ENCODE measurements at regions not wholly inside any gene's neighbourhood (a gene's known extent, or its start where the extent isn't known, plus 50 kb on each side); places are given as distances from the start of the nearest gene placed in this dataset.

DNA sequence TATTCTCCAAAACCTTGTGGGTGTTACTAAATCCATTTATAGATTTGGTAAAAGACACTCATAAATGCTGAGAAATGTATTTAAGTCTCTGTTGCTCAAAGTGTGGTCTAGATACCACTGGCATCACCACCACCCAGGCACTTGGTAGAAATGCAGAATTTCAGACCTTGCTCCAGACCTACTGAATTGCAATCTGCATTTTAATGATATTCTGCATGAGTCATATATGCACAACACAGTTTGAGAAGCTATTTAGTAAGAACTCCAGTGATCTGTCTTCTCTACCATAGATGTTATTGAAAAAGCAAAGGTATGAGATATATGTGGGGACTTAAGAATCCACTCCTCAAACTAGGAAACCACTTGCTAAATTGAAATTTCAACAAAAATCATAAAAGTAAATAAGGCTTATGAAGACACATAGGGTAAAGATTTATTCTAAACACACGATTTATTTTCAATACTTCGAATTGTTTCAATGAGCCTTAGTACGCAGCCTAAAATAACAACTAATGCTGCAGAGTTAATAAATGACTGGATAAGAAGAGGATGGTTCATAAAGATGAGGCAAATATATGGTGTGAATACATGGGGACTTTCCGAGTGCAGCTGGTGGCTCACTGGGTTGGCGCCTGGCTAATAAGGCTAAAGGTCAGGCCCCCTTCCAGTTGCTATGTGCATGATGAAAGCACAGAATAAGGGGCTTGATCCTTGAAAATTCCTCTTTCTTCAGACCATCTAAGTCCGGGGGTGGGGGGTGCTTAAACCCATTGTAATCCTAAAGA is 813.3 kb downstream of the NR2F2 start:
- TF ChIP-seq OSR1 (CRISPR knock-in tag; IDR thresholded peaks at IDR 0.05) (no peak), RARB (CRISPR knock-in tag; IDR thresholded peaks at IDR 0.05) (no peak), BACH2 (CRISPR knock-in tag; IDR thresholded peaks at IDR 0.05; ENCODE audit: borderline replicate concordance) (no peak)
- no peak for ATAC-seq

DNA sequence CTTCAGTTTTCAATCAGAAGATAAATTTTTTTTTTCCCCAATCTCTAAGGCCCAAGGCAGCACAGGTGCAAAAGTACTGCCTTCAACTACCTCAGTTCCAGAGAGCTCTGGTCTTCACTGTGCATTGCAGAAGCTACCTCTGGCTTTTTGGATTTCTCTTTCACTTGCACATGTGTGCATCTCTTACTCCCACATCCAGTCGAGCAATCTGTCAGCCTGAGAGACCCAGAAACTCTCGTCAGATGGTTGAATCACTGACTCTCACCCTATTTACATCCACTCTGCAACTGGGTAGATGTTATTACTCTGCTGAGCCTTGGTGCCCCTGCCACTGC is 813.8 kb downstream of the NR2F2 start:
- TF ChIP-seq ZNF8 (CRISPR knock-in tag; IDR thresholded peaks at IDR 0.05): no peak
- TF ChIP-seq RARB (CRISPR knock-in tag; IDR thresholded peaks at IDR 0.05): no peak
- no peak for TF ChIP-seq ZNF70 (CRISPR knock-in tag; IDR thresholded peaks at IDR 0.05)
- TF ChIP-seq BACH2 (CRISPR knock-in tag; IDR thresholded peaks at IDR 0.05; ENCODE audit: borderline replicate concordance): no peak
- TF ChIP-seq PPARA (CRISPR knock-in tag; IDR thresholded peaks at IDR 0.05; ENCODE audit: borderline replicate concordance): no peak
- TF ChIP-seq, protein P1, sequence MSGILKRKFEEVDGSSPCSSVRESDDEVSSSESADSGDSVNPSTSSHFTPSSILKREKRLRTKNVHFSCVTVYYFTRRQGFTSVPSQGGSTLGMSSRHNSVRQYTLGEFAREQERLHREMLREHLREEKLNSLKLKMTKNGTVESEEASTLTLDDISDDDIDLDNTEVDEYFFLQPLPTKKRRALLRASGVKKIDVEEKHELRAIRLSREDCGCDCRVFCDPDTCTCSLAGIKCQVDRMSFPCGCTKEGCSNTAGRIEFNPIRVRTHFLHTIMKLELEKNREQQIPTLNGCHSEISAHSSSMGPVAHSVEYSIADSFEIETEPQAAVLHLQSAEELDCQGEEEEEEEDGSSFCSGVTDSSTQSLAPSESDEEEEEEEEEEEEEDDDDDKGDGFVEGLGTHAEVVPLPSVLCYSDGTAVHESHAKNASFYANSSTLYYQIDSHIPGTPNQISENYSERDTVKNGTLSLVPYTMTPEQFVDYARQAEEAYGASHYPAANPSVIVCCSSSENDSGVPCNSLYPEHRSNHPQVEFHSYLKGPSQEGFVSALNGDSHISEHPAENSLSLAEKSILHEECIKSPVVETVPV (CRISPR knock-in tag; IDR thresholded peaks at IDR 0.05): no peak
- no peak for TF ChIP-seq ISL1 (CRISPR knock-in tag; IDR thresholded peaks at IDR 0.05)
- no peak for ATAC-seq

DNA sequence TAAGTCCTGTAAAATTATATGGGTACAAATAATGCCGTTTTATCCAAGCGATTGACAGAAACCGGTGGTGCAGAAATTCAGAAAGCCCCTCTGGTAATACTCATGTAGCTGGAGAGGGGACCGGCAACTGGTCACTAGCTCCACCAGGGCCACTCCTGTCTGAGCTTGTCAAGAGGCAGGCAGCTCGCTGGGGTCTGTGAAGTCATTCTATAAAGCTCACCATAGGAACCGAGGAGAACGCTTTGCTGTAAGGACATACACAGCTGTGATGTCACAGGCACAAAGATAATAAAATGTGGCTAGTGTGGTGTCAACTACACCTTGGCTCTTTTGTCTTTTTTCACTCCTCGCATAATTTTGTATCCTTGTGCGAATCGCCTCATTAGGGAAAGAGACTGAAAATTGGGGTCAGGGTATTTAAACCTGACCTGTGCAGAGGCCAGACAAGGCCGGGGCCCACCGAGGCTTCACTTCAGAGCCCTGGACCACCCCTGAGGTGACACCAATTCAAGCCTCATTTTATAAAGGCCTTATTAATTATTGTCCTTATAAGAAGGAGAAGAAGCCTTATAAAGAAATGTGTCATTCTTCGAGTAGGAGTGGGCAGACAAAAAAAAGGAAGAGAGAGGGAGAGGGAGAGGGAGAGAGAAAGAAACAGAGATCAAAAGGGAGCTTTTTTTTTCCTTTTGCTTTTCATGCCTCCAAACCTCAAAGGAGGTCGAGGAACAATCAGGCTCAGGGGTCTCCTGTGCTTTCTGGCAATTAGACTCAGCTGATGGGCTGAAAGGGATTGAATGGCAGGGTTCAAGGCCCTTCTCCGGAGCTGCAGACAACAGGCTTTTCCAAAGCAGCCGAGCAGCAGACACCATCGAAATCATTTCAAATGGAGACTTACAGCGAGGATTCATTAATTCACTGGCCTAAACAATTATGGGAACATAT is 813.3 kb upstream of the ARRDC4 start:
- no peak for ATAC-seq
- TF ChIP-seq, protein P2, sequence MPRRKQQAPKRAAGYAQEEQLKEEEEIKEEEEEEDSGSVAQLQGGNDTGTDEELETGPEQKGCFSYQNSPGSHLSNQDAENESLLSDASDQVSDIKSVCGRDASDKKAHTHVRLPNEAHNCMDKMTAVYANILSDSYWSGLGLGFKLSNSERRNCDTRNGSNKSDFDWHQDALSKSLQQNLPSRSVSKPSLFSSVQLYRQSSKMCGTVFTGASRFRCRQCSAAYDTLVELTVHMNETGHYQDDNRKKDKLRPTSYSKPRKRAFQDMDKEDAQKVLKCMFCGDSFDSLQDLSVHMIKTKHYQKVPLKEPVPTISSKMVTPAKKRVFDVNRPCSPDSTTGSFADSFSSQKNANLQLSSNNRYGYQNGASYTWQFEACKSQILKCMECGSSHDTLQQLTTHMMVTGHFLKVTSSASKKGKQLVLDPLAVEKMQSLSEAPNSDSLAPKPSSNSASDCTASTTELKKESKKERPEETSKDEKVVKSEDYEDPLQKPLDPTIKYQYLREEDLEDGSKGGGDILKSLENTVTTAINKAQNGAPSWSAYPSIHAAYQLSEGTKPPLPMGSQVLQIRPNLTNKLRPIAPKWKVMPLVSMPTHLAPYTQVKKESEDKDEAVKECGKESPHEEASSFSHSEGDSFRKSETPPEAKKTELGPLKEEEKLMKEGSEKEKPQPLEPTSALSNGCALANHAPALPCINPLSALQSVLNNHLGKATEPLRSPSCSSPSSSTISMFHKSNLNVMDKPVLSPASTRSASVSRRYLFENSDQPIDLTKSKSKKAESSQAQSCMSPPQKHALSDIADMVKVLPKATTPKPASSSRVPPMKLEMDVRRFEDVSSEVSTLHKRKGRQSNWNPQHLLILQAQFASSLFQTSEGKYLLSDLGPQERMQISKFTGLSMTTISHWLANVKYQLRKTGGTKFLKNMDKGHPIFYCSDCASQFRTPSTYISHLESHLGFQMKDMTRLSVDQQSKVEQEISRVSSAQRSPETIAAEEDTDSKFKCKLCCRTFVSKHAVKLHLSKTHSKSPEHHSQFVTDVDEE (CRISPR knock-in tag; IDR thresholded peaks at IDR 0.05): no peak
- no peak for TF ChIP-seq TCF4 (CRISPR knock-in tag; IDR thresholded peaks at IDR 0.05; ENCODE audit: borderline replicate concordance)
- TF ChIP-seq ZNF565 (CRISPR knock-in tag; conservative IDR thresholded peaks at IDR 0.05; ENCODE audit: low read depth): no peak
- no peak for TF ChIP-seq ZFP3 (CRISPR knock-in tag; IDR thresholded peaks at IDR 0.05)
- TF ChIP-seq ISL1 (CRISPR knock-in tag; IDR thresholded peaks at IDR 0.05): no peak
- TF ChIP-seq, protein P3, sequence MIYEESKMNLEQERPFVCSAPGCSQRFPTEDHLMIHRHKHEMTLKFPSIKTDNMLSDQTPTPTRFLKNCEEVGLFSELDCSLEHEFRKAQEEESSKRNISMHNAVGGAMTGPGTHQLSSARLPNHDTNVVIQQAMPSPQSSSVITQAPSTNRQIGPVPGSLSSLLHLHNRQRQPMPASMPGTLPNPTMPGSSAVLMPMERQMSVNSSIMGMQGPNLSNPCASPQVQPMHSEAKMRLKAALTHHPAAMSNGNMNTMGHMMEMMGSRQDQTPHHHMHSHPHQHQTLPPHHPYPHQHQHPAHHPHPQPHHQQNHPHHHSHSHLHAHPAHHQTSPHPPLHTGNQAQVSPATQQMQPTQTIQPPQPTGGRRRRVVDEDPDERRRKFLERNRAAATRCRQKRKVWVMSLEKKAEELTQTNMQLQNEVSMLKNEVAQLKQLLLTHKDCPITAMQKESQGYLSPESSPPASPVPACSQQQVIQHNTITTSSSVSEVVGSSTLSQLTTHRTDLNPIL (CRISPR knock-in tag; IDR thresholded peaks at IDR 0.05; ENCODE audit: low read depth): no peak
- no peak for TF ChIP-seq SNAI2 (CRISPR knock-in tag; IDR thresholded peaks at IDR 0.05)
- TF ChIP-seq, protein P4, sequence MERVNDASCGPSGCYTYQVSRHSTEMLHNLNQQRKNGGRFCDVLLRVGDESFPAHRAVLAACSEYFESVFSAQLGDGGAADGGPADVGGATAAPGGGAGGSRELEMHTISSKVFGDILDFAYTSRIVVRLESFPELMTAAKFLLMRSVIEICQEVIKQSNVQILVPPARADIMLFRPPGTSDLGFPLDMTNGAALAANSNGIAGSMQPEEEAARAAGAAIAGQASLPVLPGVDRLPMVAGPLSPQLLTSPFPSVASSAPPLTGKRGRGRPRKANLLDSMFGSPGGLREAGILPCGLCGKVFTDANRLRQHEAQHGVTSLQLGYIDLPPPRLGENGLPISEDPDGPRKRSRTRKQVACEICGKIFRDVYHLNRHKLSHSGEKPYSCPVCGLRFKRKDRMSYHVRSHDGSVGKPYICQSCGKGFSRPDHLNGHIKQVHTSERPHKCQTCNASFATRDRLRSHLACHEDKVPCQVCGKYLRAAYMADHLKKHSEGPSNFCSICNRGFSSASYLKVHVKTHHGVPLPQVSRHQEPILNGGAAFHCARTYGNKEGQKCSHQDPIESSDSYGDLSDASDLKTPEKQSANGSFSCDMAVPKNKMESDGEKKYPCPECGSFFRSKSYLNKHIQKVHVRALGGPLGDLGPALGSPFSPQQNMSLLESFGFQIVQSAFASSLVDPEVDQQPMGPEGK (CRISPR knock-in tag; IDR thresholded peaks at IDR 0.05; ENCODE audit: borderline replicate concordance): no peak
- no peak for TF ChIP-seq GLIS3 (CRISPR knock-in tag; IDR thresholded peaks at IDR 0.05)

DNA sequence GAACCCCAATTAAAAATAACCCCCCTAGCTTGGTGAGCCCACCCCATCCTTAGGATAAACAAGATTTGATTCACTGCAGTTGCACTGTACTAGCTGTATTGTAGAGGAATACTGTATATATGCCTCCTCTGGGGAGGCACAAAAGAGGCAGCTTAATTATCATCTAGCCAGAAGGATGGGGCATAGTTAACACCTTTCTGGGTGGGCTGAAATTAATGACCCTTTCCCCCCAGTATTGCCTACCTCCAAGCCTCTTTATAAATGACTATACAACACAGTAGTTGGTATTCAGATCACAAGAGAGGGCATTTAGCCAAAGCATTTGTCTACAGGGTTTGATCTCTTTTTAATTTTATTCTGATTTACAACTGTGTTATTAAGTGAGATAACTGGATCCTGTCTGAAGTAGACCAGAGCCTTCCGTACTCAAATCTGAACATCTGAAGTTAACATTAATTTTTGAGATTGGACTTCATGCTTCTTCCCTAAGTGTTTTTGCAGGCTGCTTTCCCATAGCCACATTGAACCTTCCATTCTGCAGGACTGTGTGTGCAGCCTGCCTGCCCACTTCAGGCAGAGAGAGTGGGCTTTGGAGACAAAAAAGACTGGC is 807.0 kb upstream of the ARRDC4 start:
- TF ChIP-seq ZNF8 (CRISPR knock-in tag; IDR thresholded peaks at IDR 0.05) (no peak), ZNF70 (CRISPR knock-in tag; IDR thresholded peaks at IDR 0.05) (no peak), ESRRG (CRISPR knock-in tag; IDR thresholded peaks at IDR 0.05) (no peak)
- ATAC-seq: no peak

All from SK-N-SH treated with all-trans-retinoic acid at 6 μM for 48 hours (cell line).